Limb (tissue), 2 donors: ENCODE measurements at regions not wholly inside any gene's neighbourhood (a gene's known extent, or its start where the extent isn't known, plus 50 kb on each side); places are given as distances from the start of the nearest gene placed in this dataset.
A peak's percentile ranks its signal among the peaks of the same experiment; 100 is the strongest.

ENCODE experiments used
- DNase-seq, 2 donors: peaks; one replicate each; pipeline ENCODE4 v3.0.0-alpha.2; 2016; ENCODE audit errors: extremely low spot score in 2 of 2

GRCh38 chr20:24867556-24867955 is 81.5 kb upstream of the CST7 start:
- DNase-seq: no peak

GRCh38 chr20:24868396-24868927 is 80.6 kb upstream of the CST7 start:
- no peak for DNase-seq

GRCh38 chr20:24868959-24869358 is 80.1 kb upstream of the CST7 start:
- no peak for DNase-seq

GRCh38 chr20:24870057-24870456 is 79.0 kb upstream of the CST7 start:
- no peak for DNase-seq

GRCh38 chr20:24870881-24871280 is 78.2 kb upstream of the CST7 start:
- no peak for DNase-seq

- no peak for DNase-seq
These were observed 77.4 kb upstream of the CST7 start for GRCh38 chr20:24871480-24872213.

- no peak for DNase-seq
These were observed 76.6 kb upstream of the CST7 start for GRCh38 chr20:24872291-24873024.

GRCh38 chr20:24873025-24873620 is 75.9 kb upstream of the CST7 start:
- no peak for DNase-seq

GRCh38 chr20:24875078-24875477 is 74.0 kb upstream of the CST7 start:
- peak in 1 of 2 donors; percentile 23 for DNase-seq

GRCh38 chr20:24877652-24878051 is 71.4 kb upstream of the CST7 start:
- no peak for DNase-seq

- no peak for DNase-seq
These were observed 70.4 kb upstream of the CST7 start for GRCh38 chr20:24878657-24879056.

- DNase-seq: peak in 1 of 2 donors; percentile 23
These were observed 69.2 kb upstream of the CST7 start for GRCh38 chr20:24879875-24880274.

GRCh38 chr20:24880356-24880755 is 68.7 kb upstream of the CST7 start:
- DNase-seq: peak in 1 of 2 donors; percentile 18

GRCh38 chr20:24890286-24890685 is 58.8 kb upstream of the CST7 start:
- DNase-seq: no peak

- DNase-seq: no peak
These were observed 57.3 kb upstream of the CST7 start for GRCh38 chr20:24891546-24892393.

GRCh38 chr20:24892522-24892921 is 56.5 kb upstream of the CST7 start:
- DNase-seq: no peak

- DNase-seq: no peak
These were observed 56.1 kb upstream of the CST7 start for GRCh38 chr20:24892931-24893330.

- no peak for DNase-seq
These were observed 54.6 kb upstream of the CST7 start for GRCh38 chr20:24894488-24894887.

- DNase-seq: no peak
These were observed 54.1 kb upstream of the CST7 start for GRCh38 chr20:24894967-24895366.

- DNase-seq: no peak
These were observed 53.6 kb upstream of the CST7 start for GRCh38 chr20:24895431-24895830.

- DNase-seq: no peak
These were observed 53.0 kb upstream of the CST7 start for GRCh38 chr20:24895898-24896658.
